H1 (cell line): ENCODE measurements at regions not wholly inside any gene's neighbourhood (a gene's known extent, or its start where the extent isn't known, plus 50 kb on each side); places are given as distances from the start of the nearest gene placed in this dataset.
"Not testable (repeated sequence)": the region's sequence is repeated elsewhere in the genome, so short reads cannot be mapped to it uniquely, and the experiment has no call there.

Source experiments
- CTCF ChIA-PET: fragments of 300-600 bp; sonication (Branson Sonifier 250); formaldehyde crosslinking; loops from one replicate; lab custom pipeline; 2021; ENCODE audit not compliant: partially characterized antibody; lab: Charles Lee
- POLR2A ChIA-PET: fragments of 300-600 bp; sonication (Branson Sonifier 250); formaldehyde crosslinking; loops from one replicate; lab custom pipeline; 2021; ENCODE audit warnings: inconsistent platforms; ENCODE audit not compliant: partially characterized antibody; lab: Charles Lee
- DNase-seq, 2 experiments: peaks; one replicate each; pipeline versions ENCODE4 v3.0.0 to v3.0.0-alpha.2; 2010 to 2022; ENCODE audit warnings: low spot score in 2 of 2, low read depth in 1 of 2, mixed read lengths in 1 of 2
- FAIRE-seq: peaks from 2 replicates; lab custom pipeline; 2011; peaks lifted over from hg19 to GRCh38; lab: Jason Lieb, UNC
- H2AFZ ChIP-seq: 2 replicates; pipeline ENCODE4 v1.8.1; 2012; ENCODE audit warnings: low read length, inconsistent platforms
- H2AK5ac ChIP-seq: 2 replicates; pipeline ENCODE4 v1.6.1; 2013; ENCODE audit warnings: low read depth, low read length
- H2BK120ac ChIP-seq: replicated peaks from 2 replicates; pipeline ENCODE3; 2013; ENCODE audit warnings: low read depth, low read length, inconsistent platforms
- H2BK12ac ChIP-seq: 2 replicates; pipeline ENCODE4 v1.6.1; 2013; ENCODE audit warnings: low read depth, low read length
- H2BK15ac ChIP-seq: 2 replicates; pipeline ENCODE4 v1.6.1; 2013; ENCODE audit warnings: low read length
- H2BK20ac ChIP-seq: 2 replicates; pipeline ENCODE4 v1.6.1; 2013; ENCODE audit warnings: low read length
- H2BK5ac ChIP-seq: 2 replicates; pipeline ENCODE4 v1.6.1; 2013; ENCODE audit warnings: low read depth, low read length
- H3K14ac ChIP-seq: 2 replicates; pipeline ENCODE4 v1.6.1; 2013; ENCODE audit warnings: inconsistent platforms; ENCODE audit not compliant: insufficient read length
- H3K18ac ChIP-seq: 2 replicates; pipeline ENCODE4 v1.6.1; 2013; ENCODE audit warnings: low read length; ENCODE audit errors: extremely low read depth
- H3K23ac ChIP-seq: 2 replicates; pipeline ENCODE4 v1.6.1; 2013; ENCODE audit warnings: inconsistent platforms; ENCODE audit not compliant: insufficient read length
- H3K23me2 ChIP-seq: 2 replicates; pipeline ENCODE4 v1.6.1; 2013; ENCODE audit warnings: low read depth, low read length
- H3K27ac ChIP-seq: 2 replicates; pipeline ENCODE4 v1.6.1; 2011; ENCODE audit warnings: low read depth, low read length, inconsistent platforms
- H3K27me3 ChIP-seq, 4 experiments: replicated peaks in 1 of 4; 1 replicate in 1 of 4; 2 replicates in 3 of 4; pipeline versions ENCODE4 v1.6.1 to v1.8.1; 2011 to 2013; ENCODE audit warnings: low read length in 3 of 4, mild to moderate bottlenecking in 3 of 4, inconsistent platforms in 2 of 4, mixed read lengths in 2 of 4, moderate library complexity in 1 of 4; ENCODE audit not compliant: control insufficient read depth in 3 of 4, insufficient read depth in 3 of 4; ENCODE audit errors: extremely low read depth in 1 of 4
- H3K36me3 ChIP-seq, 4 experiments: 2 replicates each; pipeline versions ENCODE4 v1.6.1 to v1.8.1; 2011 to 2013; ENCODE audit warnings: mild to moderate bottlenecking in 4 of 4, low read length in 3 of 4, moderate library complexity in 2 of 4, control low read depth in 1 of 4, inconsistent platforms in 1 of 4; ENCODE audit not compliant: insufficient read depth in 4 of 4, control insufficient read depth in 2 of 4
- H3K4ac ChIP-seq: replicated peaks from 2 replicates; pipeline ENCODE3; 2013; ENCODE audit warnings: low read length, low read depth, mixed read lengths, inconsistent platforms; ENCODE audit not compliant: insufficient read length
- H3K4me1 ChIP-seq, 4 experiments: replicated peaks in 1 of 4; 1 replicate in 1 of 4; 2 replicates in 3 of 4; pipeline versions ENCODE4 v1.6.1 to v1.8.1; 2011 to 2013; ENCODE audit warnings: low read length in 3 of 4, inconsistent platforms in 2 of 4, mixed read lengths in 1 of 4; ENCODE audit not compliant: insufficient read depth in 4 of 4, control insufficient read depth in 3 of 4
- H3K4me2 ChIP-seq, 2 experiments: 2 replicates each; pipeline versions ENCODE4 v1.6.1 to v1.8.1; 2011 to 2013; ENCODE audit warnings: low read depth in 2 of 2, low read length in 2 of 2, control low read depth in 1 of 2, inconsistent platforms in 1 of 2, mild to moderate bottlenecking in 1 of 2; ENCODE audit not compliant: insufficient read depth in 1 of 2
- H3K4me3 ChIP-seq, 4 experiments: fragments of 200-600, 300-600 bp in 1 of 4; sonication (generic), shearing (Covaris generic), sonication (Bioruptor Twin) in 1 of 4; 2 replicates each; pipeline versions ENCODE4 v1.5.1 to v1.8.1; 2011 to 2016; ENCODE audit warnings: low read length in 4 of 4, low read depth in 3 of 4, control low read depth in 2 of 4, inconsistent platforms in 2 of 4, mild to moderate bottlenecking in 2 of 4, mixed read lengths in 1 of 4, moderate library complexity in 1 of 4; ENCODE audit not compliant: insufficient read depth in 2 of 4; ENCODE audit errors: extremely low read depth in 1 of 4
- H3K56ac ChIP-seq: replicated peaks from 2 replicates; pipeline ENCODE3; 2013; ENCODE audit warnings: low read depth, mild to moderate bottlenecking, mixed read lengths, low read length, inconsistent platforms; ENCODE audit not compliant: insufficient read length
- H3K79me1 ChIP-seq: 2 replicates; pipeline ENCODE4 v1.6.1; 2013; ENCODE audit warnings: low read depth, low read length, control low read depth
- H3K79me2 ChIP-seq, 2 experiments: 2 replicates each; pipeline versions ENCODE4 v1.6.1 to v1.8.1; 2012 to 2013; ENCODE audit warnings: low read length in 2 of 2, mild to moderate bottlenecking in 2 of 2, inconsistent platforms in 1 of 2; ENCODE audit not compliant: insufficient read depth in 2 of 2, control insufficient read depth in 1 of 2
- H3K9ac ChIP-seq, 4 experiments: replicated peaks in 1 of 4; 1 replicate in 1 of 4; 2 replicates in 3 of 4; pipeline versions ENCODE4 v1.6.1 to v1.8.1; 2011 to 2013; ENCODE audit warnings: low read depth in 3 of 4, low read length in 3 of 4, control low read depth in 2 of 4, mild to moderate bottlenecking in 2 of 4, moderate library complexity in 2 of 4, inconsistent platforms in 1 of 4; ENCODE audit errors: extremely low read depth in 1 of 4
- H3K9me3 ChIP-seq, 2 experiments: 2 replicates each; pipeline versions ENCODE4 v1.6.1 to v1.8.1; 2012 to 2013; ENCODE audit warnings: mild to moderate bottlenecking in 2 of 2, moderate library complexity in 2 of 2, control low read depth in 1 of 2, inconsistent platforms in 1 of 2, low read depth in 1 of 2, low read length in 1 of 2, mixed read lengths in 1 of 2; ENCODE audit not compliant: insufficient read depth in 2 of 2
- H4K20me1 ChIP-seq, 2 experiments: replicated peaks in 1 of 2; 2 replicates each; pipeline versions ENCODE3 to v1.8.1; 2011 to 2013; ENCODE audit warnings: inconsistent platforms in 2 of 2, low read length in 2 of 2, mild to moderate bottlenecking in 1 of 2; ENCODE audit not compliant: insufficient read depth in 2 of 2, control insufficient read depth in 1 of 2
- H4K5ac ChIP-seq: 2 replicates; pipeline ENCODE4 v1.6.1; 2013; ENCODE audit warnings: low read length, low read depth, mixed read lengths, inconsistent platforms; ENCODE audit not compliant: insufficient read length
- H4K8ac ChIP-seq: 2 replicates; pipeline ENCODE4 v1.8.0; 2013; ENCODE audit warnings: mild to moderate bottlenecking, moderate library complexity, low read length, inconsistent platforms; ENCODE audit not compliant: insufficient read depth; ENCODE audit errors: extremely low read depth
- H4K91ac ChIP-seq: replicated peaks from 2 replicates; pipeline ENCODE3; 2013; ENCODE audit warnings: low read length, mixed read lengths, inconsistent platforms; ENCODE audit not compliant: insufficient read length
- WGBS, 2 experiments: shearing (Covaris generic) in 1 of 2; methylation state at CpG; one replicate each; pipeline versions ENCODE4 v1.1.6 to v1.1.7; 2013 to 2015; ENCODE audit warnings: low lambda C conversion rate in 2 of 2, mixed read lengths in 2 of 2, inconsistent platforms in 1 of 2, low coverage in 1 of 2, missing lambda C conversion rate in 1 of 2; ENCODE audit not compliant: insufficient replicate concordance in 2 of 2, insufficient coverage in 1 of 2, insufficient read length in 1 of 2; ENCODE audit errors: extremely low coverage in 1 of 2, missing lambda C conversion rate in 1 of 2; 5-methylcytosine and 5-hydroxymethylcytosine counted together

DNA sequence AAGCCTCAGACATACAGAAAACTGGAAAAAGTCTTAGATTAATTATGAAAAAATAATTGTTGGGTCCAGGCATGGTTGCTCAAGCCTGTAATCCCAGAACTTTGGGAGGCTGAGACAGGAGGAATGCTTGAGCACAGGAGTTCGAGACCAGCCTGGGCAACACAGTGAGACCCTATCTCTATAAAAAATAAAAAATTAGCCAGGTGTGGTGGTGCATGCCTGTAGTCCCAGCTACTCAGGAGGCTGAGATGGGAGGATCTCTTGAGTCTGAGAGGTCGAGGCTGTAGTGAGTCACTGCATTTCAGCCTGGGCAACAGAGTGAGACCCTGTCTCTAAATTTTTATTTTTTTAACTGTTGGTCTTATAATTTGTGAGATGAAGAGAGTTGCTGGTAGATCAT, 90.6 kb upstream of the HMGA2 start:
- H3K79me1 ChIP-seq, H2BK5ac ChIP-seq, H3K9ac ChIP-seq, H2AK5ac ChIP-seq, H2AFZ ChIP-seq, H3K14ac ChIP-seq, H4K5ac ChIP-seq, H4K91ac ChIP-seq, H3K23ac ChIP-seq, H3K4me1 ChIP-seq, H3K4me3 ChIP-seq, H3K18ac ChIP-seq, H3K4ac ChIP-seq, H2BK15ac ChIP-seq, H3K79me2 ChIP-seq, H4K20me1 ChIP-seq, H2BK120ac ChIP-seq, DNase-seq, H3K27ac ChIP-seq, POLR2A ChIA-PET, H4K8ac ChIP-seq, FAIRE-seq, H3K36me3 ChIP-seq, H3K4me2 ChIP-seq, H2BK20ac ChIP-seq, H3K9me3 ChIP-seq, H3K23me2 ChIP-seq, H2BK12ac ChIP-seq, H3K56ac ChIP-seq: not testable (repeated sequence)
- WGBS, 2 experiments = 87% methylated on average over 2 of the region's 2 CpGs; no CpG with 5 or more reads in 1 of the 2 experiments
- CTCF ChIA-PET = interaction anchor here (0.6 to 2.5 kb wide), 2 partner anchors 9 to 213 kb away, joined by 3 to 6 read pairs; no protein-coding TSS in a partner anchor
- H3K27me3 ChIP-seq = peaks cover 0 to 14% (median 6%) of the 10 kb centered on the region in 4 experiments; a peak in 5 of 7 replicates
